ENCODE measurements at regions not wholly inside any gene's neighbourhood (a gene's known extent, or its start where the extent isn't known, plus 50 kb on each side); places are given as distances from the start of the nearest gene placed in this dataset.

- no peak overlapping the region for H3K4me3 ChIP-seq (ENCODE audit: low read length)
- no peak for DNase-seq (ENCODE audit: low read depth)
- no peak for TF ChIP-seq CTCF (conservative IDR thresholded peaks at IDR 0.05; ENCODE audit: low read depth, low read length)
Observed at GRCh38 chr5:158644301-158644700, 455.4 kb downstream of the EBF1 start.

GRCh38 chr5:158643840-158644239 lies 455.9 kb downstream of the EBF1 start:
- DNase-seq (ENCODE audit: low read depth) = no peak
- TF ChIP-seq CTCF (conservative IDR thresholded peaks at IDR 0.05; ENCODE audit: low read depth, low read length) = no peak
- no peak overlapping the region for H3K4me3 ChIP-seq (ENCODE audit: low read length)

GRCh38 chr5:158642879-158643278 lies 456.8 kb downstream of the EBF1 start:
- DNase-seq (ENCODE audit: low read depth) = no peak
- H3K4me3 ChIP-seq (ENCODE audit: low read length) = no peak overlapping the region
- no peak for TF ChIP-seq CTCF (conservative IDR thresholded peaks at IDR 0.05; ENCODE audit: low read depth, low read length)

- no peak for DNase-seq (ENCODE audit: low read depth)
- no peak overlapping the region for H3K4me3 ChIP-seq (ENCODE audit: low read length)
- TF ChIP-seq CTCF (conservative IDR thresholded peaks at IDR 0.05; ENCODE audit: low read depth, low read length) = no peak
Observed at GRCh38 chr5:158641016-158641415, 458.7 kb downstream of the EBF1 start.

DNA sequence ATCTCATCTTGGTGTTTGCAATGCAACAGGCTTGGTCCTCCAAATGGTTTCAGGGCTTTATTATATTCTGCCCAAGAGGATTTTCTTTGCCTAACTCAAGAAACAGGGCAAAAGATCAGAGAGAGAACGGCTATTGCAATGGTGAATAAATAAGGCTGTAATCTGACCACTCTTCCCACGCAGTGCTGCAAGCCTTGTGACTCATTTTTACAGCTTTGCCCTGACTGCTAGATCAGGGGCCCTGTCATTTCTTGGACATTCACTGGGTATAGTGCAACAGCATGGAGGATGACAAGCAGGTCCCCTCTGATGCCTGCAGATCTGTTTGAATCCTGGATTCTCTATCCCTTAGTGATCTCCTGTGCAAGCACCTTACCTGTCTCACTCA lies 459.1 kb downstream of the EBF1 start:
- no peak for TF ChIP-seq CTCF (conservative IDR thresholded peaks at IDR 0.05; ENCODE audit: low read depth, low read length)
- DNase-seq (ENCODE audit: low read depth) = no peak
- H3K4me3 ChIP-seq (ENCODE audit: low read length) = no peak overlapping the region

- no peak for DNase-seq (ENCODE audit: low read depth)
Observed at GRCh38 chr5:158639881-158640592, 459.7 kb downstream of the EBF1 start.

More at GRCh38 chr5:158639881-158640592, 459.7 kb downstream of the EBF1 start:
- H3K4me3 ChIP-seq (ENCODE audit: low read length) = no peak overlapping the region
- TF ChIP-seq CTCF (conservative IDR thresholded peaks at IDR 0.05; ENCODE audit: low read depth, low read length) = no peak

Data from retinal pigment epithelial cell (primary cell).